GM10266 (cell line): ENCODE measurements at regions not wholly inside any gene's neighbourhood (a gene's known extent, or its start where the extent isn't known, plus 50 kb on each side); places are given as distances from the start of the nearest gene placed in this dataset.

Experiments used
- DNase-seq: peaks from one replicate; pipeline ENCODE4 v3.0.0; 2012; ENCODE audit errors: extremely low spot score
- TF ChIP-seq, protein P1 (sequence below): IDR thresholded peaks from 2 replicates; pipeline ENCODE4 v1.5.1; 2012; ENCODE audit warnings: mild to moderate bottlenecking, low read depth; ENCODE audit not compliant: control insufficient read depth, insufficient read depth; ENCODE audit errors: missing control alignments

DNA sequence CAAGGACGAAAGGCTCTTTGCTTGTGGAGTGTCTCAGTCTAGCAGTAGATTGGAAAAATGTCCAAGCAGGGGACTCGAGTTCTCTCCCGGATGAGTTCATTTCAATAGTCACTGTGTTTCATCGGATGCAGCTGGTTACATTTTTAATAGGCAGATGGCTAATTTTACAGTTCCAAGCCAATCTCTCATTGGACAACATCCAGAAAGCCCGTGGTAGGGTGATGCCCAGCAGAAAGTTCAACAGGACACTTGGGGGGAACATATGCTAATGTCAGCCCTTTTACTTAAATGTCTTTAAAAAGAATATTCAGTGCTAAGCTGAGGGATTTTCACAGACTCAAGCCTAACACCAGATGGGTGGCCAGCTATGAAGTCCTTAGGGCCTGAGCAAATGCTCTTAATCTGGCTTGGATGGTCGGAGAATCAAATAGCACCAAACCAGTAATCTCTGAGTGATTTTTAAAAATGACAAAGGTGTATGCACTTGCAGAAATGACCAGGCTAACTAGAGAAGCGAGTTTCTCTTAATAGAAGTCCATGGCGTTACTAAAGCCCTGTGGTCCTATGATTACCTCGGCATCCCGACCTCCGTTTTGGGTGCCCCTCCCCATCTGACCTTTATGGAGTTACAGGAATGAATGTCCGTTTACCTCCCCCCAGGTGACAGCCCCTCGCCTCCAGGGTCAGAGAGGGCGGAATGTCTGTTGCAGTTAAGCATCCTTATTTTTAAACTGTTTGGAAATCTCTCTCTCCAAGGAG, 289.2 kb upstream of the SALL1 start:
- TF ChIP-seq, protein P1, sequence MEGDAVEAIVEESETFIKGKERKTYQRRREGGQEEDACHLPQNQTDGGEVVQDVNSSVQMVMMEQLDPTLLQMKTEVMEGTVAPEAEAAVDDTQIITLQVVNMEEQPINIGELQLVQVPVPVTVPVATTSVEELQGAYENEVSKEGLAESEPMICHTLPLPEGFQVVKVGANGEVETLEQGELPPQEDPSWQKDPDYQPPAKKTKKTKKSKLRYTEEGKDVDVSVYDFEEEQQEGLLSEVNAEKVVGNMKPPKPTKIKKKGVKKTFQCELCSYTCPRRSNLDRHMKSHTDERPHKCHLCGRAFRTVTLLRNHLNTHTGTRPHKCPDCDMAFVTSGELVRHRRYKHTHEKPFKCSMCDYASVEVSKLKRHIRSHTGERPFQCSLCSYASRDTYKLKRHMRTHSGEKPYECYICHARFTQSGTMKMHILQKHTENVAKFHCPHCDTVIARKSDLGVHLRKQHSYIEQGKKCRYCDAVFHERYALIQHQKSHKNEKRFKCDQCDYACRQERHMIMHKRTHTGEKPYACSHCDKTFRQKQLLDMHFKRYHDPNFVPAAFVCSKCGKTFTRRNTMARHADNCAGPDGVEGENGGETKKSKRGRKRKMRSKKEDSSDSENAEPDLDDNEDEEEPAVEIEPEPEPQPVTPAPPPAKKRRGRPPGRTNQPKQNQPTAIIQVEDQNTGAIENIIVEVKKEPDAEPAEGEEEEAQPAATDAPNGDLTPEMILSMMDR = no peak

DNA sequence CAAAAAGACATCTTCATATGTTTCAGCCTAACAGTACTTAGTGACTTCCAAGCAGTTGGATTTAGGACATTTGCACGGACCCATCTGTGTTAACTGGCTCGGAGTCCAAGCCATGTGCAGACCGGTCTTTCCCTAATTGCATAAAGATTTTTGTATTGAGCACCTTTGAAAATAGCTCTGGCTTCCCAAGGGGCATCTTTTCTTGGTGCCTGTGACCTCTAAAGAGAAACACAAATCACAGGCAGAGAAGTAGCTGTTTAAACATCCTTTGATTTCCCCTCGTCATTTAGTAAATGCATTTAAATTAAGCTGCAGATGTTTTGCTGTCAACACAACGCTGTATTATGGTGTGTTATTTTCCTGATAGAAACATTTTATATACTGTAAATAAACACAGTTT, 288.2 kb upstream of the SALL1 start:
- TF ChIP-seq, protein P1 = no peak
- DNase-seq = no peak

More for the DNA sequence above, 289.2 kb upstream of the SALL1 start:
- DNase-seq = no peak

DNA sequence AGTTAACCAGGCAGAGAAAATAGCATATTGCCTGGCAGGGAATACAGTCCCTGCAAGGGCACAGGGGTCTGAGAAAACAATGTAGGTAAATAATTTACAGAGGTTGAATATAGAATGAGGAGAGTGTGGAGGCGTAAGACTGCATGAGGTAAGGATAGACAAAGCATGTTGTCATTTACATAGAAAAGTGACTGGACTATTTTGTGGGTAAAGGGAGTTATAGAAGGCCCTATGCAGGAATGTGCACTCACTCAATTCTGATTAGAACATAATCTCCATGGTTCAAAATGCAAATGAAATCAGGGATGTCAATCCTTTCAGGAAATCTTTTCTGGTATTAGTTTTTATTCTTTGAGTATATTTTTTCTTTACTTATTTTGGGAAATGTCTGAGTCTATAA, 285.7 kb upstream of the SALL1 start:
- no peak for DNase-seq

DNA sequence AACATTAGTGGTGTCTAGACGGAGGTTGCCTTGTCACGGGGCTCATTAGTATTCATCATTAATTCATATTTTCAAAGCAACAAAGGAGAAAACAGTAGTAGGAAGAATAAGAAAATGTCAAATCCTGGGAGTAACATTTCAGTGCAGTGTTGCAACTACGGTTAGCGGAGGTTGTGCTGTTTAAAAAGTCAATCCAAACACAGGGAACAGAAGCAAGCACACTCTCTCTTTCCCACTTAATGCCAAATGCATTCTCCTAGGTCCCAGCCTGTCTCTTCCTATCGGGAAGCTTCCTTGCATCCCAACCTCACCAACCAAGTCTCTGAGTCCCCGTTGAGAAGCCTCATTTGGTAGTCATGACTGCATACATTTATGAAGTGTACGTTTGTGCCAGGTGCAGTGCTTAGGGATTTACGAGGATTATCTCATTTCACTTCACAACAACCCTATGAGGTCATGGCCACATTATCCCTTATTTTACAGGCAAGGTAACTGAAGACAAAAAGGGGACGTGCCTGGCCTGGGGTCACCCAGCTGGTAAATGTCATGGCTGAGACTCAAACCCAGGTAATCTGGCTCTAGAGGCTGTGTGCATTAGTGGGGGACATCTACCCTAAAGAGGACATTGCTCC, 283.6 kb upstream of the SALL1 start:
- DNase-seq = no peak
- TF ChIP-seq, protein P1 = no peak

More for the DNA sequence above, 285.7 kb upstream of the SALL1 start:
- TF ChIP-seq, protein P1 = no peak

DNA sequence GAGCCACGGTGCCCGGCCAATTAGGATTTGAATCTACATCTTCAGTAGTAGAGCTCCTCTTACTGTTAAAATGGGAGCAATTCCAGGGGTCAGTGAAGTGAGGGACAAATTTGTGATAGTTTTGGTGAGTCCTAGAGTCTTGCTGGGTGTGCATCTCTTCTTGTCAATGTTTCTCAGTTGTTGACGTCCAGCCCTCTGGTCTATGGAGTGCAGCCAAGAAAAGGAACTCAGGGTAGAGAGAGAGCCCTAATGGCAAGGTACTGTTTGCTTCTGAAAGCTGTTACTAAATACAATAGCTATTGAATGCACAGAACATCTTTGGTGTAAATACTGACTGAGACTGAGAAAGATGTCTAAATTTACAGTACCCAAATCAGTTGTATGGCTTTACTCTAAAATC, 282.5 kb upstream of the SALL1 start:
- no peak for DNase-seq
- TF ChIP-seq, protein P1 = no peak

DNA sequence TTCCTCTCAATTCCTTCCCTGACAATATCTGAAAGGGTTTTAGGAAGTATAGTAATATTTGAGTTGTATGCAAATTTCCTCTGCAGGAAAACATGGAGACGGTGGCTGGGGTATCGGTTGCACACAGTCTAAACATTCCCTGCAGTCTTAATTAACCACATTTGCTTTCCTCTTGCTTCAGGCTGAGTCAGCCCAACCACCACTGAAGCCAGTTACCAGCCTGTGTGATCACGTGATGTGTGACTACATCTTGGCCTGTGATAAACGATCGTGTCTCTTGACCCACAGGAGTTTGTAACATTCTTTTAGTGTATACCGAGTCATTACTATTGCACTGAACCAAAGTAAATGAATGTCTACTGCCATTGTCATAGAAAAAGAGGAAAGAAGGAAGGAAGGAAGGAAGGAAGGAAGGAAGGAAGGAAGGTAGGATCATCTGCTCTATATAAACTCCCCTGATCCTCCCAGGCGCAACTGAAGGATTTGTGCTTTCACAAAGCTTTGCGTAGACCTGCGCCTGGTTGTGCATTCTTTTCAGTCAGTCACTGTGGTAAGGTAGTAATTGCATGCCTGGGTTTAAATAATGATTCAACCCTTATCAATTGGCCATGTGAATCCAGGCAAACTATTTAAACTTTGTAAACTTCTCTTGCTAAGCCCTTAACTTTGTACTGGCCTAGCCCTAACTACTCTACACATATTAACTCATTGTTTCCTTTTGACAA, 280.6 kb upstream of the SALL1 start:
- no peak for DNase-seq
- TF ChIP-seq, protein P1 = no peak

DNA sequence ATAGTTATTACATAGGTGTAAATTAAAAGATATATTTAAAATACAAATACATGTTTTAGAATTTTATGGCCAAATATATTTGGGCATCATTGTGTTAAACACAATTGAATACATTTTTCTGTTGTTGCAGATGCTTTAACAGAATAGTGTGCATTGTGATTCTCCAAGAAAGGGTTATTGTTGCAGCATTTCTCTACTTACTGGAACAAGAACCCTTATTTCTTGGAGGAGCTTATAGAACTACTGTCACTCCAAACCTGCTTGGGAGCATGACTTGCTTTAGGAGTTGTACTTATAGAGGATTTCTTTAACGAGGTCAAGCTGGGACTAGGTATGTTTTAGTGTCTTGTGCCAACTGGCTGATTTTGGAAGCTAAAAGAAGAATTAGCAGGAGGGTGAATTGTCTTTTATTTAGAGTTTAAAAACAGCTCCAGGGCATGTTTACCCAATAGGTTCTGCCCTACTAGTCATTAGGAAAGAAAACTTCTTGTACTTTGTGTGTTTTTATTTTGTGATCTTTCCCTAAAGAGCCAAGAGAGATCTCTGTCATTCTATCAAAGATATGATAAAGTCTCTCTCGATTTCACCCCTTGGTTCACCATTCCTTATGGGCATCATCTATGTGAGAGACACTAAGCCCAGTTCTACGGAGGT, 279.8 kb upstream of the SALL1 start:
- TF ChIP-seq, protein P1 = no peak
- no peak for DNase-seq
